NCI-H1436 treated with DMSO at 0.1 percent for 48 hours (cell line): ENCODE measurements at regions not wholly inside any gene's neighbourhood (a gene's known extent, or its start where the extent isn't known, plus 50 kb on each side); places are given as distances from the start of the nearest gene placed in this dataset.

ENCODE experiments used
- DNase-seq: peaks from one replicate; lab custom pipeline; 2025; lab: John Stamatoyannopoulos, UW

DNA sequence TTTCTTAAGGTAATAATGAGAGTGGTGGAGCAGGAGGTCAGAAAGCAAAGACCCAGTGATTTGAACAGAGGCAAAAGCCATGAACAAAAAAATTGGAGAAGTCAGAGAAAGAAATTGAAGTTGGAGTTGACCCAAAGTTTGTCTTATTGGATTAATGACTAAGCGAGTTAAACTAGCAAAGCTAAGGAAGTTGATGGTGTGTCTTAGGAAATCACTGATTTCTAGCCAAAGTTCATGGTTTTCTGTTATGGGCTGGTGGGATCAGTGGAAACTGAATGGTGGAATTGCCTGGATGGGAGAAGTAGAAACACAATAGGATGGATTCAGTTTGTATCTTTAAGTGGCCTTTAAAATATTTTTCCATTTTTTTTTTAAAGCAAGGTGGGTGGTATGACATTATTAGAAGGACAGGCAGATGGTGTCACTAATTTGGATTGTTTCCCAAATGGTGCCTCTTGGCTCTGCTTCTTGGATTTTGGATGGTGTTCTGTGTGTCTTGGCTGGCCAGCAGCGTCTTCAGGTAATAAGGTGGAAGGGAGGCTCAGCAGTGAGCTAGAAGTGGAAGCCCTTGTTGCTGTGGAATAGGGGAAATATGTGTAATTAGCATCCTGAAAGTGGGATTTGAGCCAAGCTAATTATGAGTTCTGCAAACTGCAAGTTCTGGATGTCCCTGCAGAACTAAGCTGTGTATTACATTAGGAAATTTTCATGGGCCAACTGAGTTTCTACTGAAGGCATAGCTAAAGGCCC, 302.9 kb downstream of the LMO7 start:
- DNase-seq, result no peak

DNA sequence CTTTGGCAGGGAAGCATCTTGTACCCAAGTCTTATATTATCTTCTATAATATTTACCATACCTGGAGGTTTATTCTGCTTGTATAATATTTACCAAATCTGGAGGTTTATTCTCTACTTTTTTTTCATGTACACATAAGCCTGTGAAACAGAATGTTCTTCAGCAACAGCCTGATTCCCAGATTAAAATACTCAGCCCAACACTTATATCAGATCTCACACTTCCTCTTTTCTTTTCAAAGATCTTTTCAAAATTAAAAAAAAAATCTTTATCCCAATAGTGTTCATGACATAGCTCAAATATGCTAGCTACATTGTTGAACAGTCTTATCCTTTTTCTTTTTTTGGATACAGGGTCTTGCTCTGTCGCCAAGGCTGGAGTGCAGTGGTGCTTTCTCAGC, 300.7 kb downstream of the LMO7 start:
- DNase-seq, result no peak

DNA sequence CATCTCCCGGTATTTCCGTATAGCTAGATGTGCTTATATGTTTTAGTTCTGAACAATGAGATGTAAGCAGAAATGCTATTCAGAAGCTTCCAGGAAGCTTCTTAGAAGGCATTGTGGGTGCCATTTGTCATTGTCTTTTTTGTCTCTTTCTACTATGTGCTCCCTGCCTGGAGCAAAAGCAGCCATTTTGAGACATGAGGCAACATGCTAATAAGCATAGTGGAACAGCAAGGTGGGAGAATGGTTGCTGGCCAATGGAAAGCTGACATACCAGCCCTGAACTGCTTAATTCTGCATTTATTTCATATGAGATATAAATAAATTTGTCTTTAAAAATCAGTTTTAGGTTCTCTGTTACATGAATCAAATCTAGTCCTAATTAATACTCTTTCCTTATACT, 299.7 kb downstream of the LMO7 start:
- DNase-seq, result no peak

DNA sequence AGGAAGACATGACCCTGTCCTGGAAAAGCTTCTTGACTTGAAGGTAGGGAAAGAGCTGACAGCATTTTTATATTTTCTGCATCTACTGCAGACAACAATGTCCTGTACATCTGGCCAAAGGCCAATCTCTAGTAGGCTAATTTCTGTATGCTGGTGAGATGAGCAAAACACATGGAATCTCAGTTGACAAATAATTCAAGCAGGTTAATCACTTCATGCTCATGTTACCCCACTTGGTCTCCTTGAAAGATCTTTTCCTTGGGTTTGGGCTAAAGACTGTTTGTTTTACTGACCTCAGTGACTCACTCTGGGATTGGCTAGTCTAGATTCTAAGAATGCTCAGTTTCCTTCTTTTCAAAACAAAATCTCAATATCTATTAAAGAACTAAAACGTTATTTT, 298.8 kb downstream of the LMO7 start:
- no peak for DNase-seq

DNA sequence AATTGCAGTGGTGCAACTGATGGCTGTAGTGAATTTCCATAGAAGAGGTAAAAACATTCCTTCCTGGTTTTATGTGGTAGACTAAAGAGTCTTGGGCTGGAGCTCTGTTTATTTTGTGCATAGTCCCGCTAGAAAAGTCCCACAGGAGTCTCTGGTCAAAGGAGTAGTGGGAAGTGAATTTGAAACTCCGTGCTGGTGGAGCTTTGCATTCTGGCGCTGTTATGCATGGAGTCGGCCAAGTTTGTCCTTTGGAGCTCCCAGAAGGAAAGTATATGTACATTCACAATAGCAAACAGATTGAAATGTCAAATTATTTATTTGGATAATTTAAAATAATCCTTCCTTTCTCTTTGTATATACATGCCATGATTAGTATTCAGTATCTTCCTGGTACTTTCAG, 296.5 kb downstream of the LMO7 start:
- DNase-seq, result no peak

DNA sequence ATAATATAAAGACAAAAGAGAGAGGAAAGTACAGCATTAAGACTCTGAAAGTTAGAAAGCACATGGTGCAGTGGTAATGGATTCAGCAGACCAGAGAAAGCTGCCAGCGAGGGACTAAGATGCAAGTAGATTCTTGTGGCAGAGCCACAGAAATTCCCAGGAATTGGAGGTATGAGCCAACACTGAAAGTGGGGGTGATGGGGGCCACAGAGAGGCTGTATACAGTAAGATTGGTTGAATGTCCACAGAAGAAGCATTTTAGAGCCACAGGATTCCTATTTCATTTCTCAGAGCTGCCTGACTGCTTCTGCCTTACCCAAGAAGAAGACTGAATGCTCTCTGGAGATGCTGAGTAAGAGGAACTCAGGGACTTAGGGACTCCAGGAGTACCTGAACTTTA, 295.0 kb downstream of the LMO7 start:
- no peak for DNase-seq

DNA sequence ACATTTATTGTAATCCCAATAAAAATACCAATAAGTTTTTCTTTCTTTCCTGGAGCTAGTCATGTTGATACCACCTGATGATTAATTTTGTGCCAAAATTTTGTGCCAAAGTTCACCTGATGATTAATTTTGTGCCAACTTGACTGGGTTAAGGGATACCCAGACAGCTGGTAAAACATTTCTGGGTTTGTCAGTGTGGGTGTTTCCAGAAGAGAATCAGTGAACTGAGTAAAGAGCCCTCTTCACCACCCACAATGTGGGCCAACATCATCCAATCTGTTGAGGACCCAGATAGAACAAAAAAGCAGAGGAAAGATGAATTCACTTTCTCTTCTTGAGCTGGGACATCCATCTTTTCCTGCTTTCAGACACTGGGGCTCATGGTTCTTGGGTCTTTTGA, 292.9 kb downstream of the LMO7 start:
- no peak for DNase-seq

DNA sequence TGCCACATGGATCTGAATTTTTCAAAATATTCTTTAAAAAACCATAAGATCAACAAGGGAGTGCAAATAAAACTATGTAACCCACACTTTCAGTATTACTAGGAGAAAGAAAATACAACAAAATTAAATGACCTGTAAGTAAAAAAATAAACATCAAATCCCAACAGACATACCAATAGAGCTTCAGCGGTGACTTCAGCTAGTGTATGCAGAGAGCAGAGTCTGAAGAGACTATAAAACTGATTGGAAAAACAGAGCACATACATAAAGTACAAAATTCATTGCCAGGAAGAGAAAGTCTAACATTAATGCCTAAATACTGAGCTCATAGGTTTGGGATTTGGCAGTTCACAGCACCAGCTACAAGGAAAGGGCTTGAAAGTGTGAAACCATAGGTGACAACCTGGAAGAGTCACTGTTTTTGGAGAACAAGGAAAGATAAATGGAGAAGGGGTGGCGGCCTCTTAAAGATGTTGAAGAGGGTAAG, 291.1 kb downstream of the LMO7 start:
- no peak for DNase-seq

DNA sequence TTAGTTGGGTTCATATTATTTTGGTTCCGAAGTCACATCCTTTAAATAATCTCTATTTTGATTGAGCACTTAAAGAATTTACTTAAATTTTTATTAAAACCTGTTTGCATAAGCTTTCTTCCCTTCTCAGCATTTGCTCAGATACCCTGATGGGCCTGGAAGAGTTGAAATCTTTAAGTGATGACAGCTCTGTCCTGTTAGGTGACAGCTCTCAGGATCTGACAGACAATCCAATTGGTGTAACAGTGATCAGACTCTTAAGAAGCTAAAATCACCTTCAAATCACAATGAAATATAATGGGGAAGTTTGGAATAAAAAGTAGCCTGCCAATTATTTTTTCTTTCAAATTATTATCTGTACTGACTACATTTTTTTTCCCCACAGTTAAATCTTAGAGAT, 284.4 kb downstream of the LMO7 start:
- DNase-seq, result no peak

DNA sequence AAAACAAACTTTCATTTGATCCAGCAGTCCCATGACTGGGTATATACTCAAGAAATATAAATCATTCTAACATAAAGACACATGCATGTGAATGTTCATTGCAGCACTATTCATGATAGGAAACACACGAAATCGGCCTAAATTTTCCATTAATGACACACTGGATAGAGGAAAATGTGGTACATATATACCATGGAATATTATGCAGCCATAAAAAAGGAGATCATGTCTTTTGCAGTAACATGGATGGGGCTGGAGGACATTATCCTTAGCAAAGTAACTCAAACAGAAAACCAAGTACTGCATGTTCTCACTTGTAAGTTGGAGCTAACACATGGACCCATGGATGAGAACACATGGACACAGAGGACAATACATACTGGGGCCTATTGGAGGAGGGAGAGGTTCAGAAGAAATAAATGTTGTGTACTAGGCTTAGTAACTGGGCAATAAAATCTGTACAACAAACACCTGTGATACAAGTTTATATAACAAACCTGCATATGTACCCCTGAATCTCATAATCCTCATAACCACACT, 283.6 kb downstream of the LMO7 start:
- no peak for DNase-seq

DNA sequence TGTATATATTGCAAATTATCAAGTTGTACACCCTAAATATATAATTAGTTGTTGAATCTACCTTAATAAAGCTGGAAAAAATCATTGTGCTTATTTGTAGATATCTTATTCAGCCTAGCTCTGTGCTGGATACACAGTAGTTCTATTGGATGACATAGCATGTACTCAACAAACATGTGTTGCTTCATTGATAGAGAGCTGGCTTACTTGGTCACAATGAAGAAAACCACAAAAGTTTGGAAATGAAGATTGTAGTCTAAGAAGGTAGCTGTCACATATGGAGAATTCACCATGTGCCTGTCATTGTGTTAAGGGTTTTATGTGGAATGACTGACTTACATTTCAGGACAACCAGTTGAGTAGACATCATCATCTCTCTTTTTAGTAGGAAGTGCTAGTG, 278.9 kb downstream of the LMO7 start:
- no peak for DNase-seq

DNA sequence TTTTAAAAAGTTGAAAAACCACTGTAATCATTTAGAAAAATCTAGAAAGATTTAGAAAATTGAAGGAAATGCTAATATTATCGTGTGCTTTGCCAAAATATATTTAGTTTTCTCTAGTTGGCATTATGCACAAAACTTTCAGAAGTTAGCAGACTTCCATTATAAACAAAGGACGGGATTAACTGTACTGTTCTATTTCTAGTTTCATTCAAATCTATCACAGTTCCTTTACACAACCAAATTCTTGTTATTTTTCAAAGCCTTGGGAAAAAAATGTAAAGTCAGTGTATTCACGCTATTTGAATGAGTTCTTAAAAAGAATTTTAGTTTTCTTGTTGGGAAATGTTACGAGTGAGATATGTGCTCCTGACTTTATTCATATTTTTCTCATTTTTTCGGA, 277.8 kb downstream of the LMO7 start:
- DNase-seq, result no peak

DNA sequence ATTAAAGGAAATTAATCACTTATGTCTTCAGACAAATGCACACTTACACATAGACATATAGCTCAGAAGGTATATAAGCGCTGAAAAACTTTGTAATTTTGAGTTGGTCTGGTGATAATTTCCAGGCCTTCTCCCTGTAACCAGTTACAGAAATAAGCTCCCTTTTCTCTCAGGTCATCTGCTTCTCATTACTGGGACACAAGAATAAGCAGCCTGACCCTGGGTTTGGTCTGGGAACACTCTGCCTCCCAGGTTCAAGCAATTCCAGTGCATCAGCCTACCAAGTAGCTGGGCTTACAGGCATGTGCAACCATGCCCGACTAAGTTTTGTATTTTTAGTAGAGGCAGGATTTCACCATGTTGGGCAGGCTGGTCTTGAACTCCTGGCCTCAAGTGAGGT, 274.5 kb downstream of the LMO7 start:
- no peak for DNase-seq
